Heart right ventricle (tissue), 16 donors: ENCODE measurements at regions not wholly inside any gene's neighbourhood (a gene's known extent, or its start where the extent isn't known, plus 50 kb on each side); places are given as distances from the start of the nearest gene placed in this dataset.

Experiments used
- ATAC-seq, 8 donors: fragments of 200-7000 bp; cut with Tn5 transposase; one replicate each; pipeline ENCODE4 v1.9.1; 2020; ENCODE audit warnings: mild to moderate bottlenecking in 8 of 8, moderate library complexity in 8 of 8, moderate number of reproducible peaks in 1 of 8
- DNase-seq, 2 donors: peaks; one replicate each; pipeline ENCODE4 v3.0.0-alpha.2; 2020
- H3K27ac ChIP-seq, 10 donors: fragments of 200-600 bp; sonication (generic) in 2 of 10; one replicate each; pipeline versions ENCODE4 v1.5.0 to v1.8.0; 2020 to 2022; ENCODE audit warnings: mild to moderate bottlenecking in 3 of 10
- H3K27me3 ChIP-seq, 7 donors: fragments of 200-600 bp; one replicate each; pipeline ENCODE4 v1.8.0; 2021 to 2022; ENCODE audit warnings: mild to moderate bottlenecking in 2 of 7
- H3K36me3 ChIP-seq, 9 donors: fragments of 200-600 bp; sonication (generic) in 1 of 9; one replicate each; pipeline versions ENCODE4 v1.5.0 to v1.8.0; 2020 to 2022; ENCODE audit warnings: mild to moderate bottlenecking in 2 of 9
- H3K4me1 ChIP-seq, 9 donors: fragments of 200-600 bp; sonication (generic) in 1 of 9; one replicate each; pipeline versions ENCODE4 v1.5.0 to v1.8.0; 2020 to 2022; ENCODE audit warnings: mild to moderate bottlenecking in 4 of 9
- H3K4me3 ChIP-seq, 10 donors: fragments of 200-600 bp; sonication (generic) in 2 of 10; one replicate each; pipeline versions ENCODE4 v1.5.0 to v1.8.0; 2020 to 2022; ENCODE audit warnings: mild to moderate bottlenecking in 7 of 10, moderate library complexity in 2 of 10
- H3K9me3 ChIP-seq, 11 donors: fragments of 200-600 bp in 10 of 11; sonication (generic) in 2 of 11; one replicate each; pipeline versions ENCODE4 v1.5.0 to v1.8.0; 2013 to 2022; ENCODE audit warnings: mild to moderate bottlenecking in 2 of 11, control low read depth in 1 of 11, moderate library complexity in 1 of 11
- WGBS, 2 donors: extraction: QIAGEN DNeasy Blood & Tissue Kit; methylation state at CpG; one replicate each; pipeline ENCODE4 v1.1.7; 2013; ENCODE audit warnings: inconsistent platforms in 1 of 2; 5-methylcytosine and 5-hydroxymethylcytosine counted together
- intact Hi-C, 10 donors: fragments of 100-400 bp; cut with DNase I; formaldehyde crosslinking; loops; one replicate each; pipeline versions ENCODE4 v1.11.1 to v1.14.2; 2022
- TF ChIP-seq, protein P1 (sequence below), 9 donors: fragments of 200-600 bp; sonication (generic) in 2 of 9; IDR thresholded peaks; one replicate each; pipeline versions ENCODE4 v1.5.0 to v1.8.0; 2021 to 2022; ENCODE audit warnings: antibody characterized with exemption in 9 of 9, mild to moderate bottlenecking in 5 of 9, moderate library complexity in 1 of 9
- donor health status: Arrhythmogenic right ventricular cardiomyopathy.
- donor health status: ischemic (EF 13 %, LVEDD 7.1; RV severe dilation, severe dysfunction).
- donor health status: healthy with polysubstance abuse.
- donor health status: DM: no; HTN: yes; CAD: no.
- donor health status: DM: no; HTN: no; CAD: no.
- donor health status: ischemic (EF 25% LVEDD 6.9; RV normal size, moderate dysfunction).
- donor health status: ischemic (EF 25% LVEDD 5.7; RV mildly dilated, moderate dysfunction).
- donor health status: healthy.
- donor health status: DM: yes; HTN: yes; CAD: no.
- donor health status: Ischemic cardiomyopathy.
- donor health status: ischemic (EF 35%, LVEDD 5.7; RV mildly dilated, moderate dysfunction).
- donor health status: nonischemic (EF 11% LVEDD 7.7; RV severe dilation, severe dysfunction).
- donor health status: DM: yes; HTN: yes; CAD: no.
- donor health status: PGD.
- donor health status: ischemic (EF 29% LVEDD 5.4; RV normal size, mild dysfunction).
- donor health status: nonischemic (EF 23%, LVEDD 6.1; RV moderate dilation, normal function).

DNA sequence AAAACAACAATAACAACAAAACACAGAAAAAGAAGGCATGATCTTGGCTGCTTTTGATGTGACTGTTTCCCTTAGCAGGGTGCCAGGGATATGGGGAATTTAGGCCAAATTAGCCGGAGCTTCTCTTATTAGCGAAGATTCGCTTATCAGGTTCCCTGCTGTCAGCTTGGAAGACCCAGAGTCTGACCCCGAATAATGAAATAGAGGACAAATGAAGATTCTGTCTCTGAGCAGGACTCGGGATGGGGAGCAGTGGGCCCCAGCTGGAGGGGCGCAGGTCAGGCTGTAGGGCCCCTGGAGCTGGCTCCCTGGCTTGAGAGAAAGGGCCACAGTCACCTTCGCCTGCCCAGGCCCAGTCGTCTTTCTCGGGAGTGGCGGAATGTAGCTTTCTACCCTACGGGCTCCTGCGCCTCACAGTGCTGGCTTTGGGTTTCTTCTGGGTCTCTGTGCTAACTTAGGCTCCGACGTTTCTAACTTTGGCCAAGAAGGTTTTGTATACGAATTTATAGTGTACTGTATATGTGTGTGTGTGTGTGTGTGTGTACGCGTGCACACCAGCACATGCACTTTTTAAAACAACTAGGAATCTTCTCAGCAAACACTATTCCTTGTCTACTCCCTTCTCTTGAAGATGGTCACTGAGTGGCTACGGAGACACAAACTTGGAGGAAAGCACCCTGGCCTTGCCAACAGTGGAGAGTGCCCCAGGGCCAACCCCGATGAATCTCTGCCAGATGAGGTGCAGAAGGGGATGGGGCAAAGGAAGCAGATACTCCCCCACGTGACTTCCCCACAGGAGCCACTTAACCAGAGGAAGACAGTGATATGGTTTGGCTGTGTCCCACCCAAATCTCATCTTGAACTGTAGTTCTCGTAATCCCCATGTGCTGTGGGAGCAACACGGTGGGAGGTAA is 195.6 kb upstream of the COPS8 start:
- TF ChIP-seq, protein P1, sequence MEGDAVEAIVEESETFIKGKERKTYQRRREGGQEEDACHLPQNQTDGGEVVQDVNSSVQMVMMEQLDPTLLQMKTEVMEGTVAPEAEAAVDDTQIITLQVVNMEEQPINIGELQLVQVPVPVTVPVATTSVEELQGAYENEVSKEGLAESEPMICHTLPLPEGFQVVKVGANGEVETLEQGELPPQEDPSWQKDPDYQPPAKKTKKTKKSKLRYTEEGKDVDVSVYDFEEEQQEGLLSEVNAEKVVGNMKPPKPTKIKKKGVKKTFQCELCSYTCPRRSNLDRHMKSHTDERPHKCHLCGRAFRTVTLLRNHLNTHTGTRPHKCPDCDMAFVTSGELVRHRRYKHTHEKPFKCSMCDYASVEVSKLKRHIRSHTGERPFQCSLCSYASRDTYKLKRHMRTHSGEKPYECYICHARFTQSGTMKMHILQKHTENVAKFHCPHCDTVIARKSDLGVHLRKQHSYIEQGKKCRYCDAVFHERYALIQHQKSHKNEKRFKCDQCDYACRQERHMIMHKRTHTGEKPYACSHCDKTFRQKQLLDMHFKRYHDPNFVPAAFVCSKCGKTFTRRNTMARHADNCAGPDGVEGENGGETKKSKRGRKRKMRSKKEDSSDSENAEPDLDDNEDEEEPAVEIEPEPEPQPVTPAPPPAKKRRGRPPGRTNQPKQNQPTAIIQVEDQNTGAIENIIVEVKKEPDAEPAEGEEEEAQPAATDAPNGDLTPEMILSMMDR (IDR thresholded peaks at IDR 0.05): no peak
- no peak for DNase-seq
- intact Hi-C loops: no loop called here
- 91 to 93% methylated on average over 22 of the region's 22 CpGs for WGBS, 2 donors
- ATAC-seq: no peak
- H3K27ac ChIP-seq: peak overlapping the region in 3 of 10 donors; percentile 32 to 75 (median 34)
- H3K4me3 ChIP-seq: no peak overlapping the region
- no peaks in the 10 kb centered on the region for H3K36me3 ChIP-seq
- peaks cover 0 to 6% (median 0%) of the 10 kb centered on the region in 11 donors for H3K9me3 ChIP-seq
- H3K4me1 ChIP-seq: peaks cover 0 to 27% (median 20%) of the 10 kb centered on the region in 9 donors
- H3K27me3 ChIP-seq: no peaks in the 10 kb centered on the region

DNA sequence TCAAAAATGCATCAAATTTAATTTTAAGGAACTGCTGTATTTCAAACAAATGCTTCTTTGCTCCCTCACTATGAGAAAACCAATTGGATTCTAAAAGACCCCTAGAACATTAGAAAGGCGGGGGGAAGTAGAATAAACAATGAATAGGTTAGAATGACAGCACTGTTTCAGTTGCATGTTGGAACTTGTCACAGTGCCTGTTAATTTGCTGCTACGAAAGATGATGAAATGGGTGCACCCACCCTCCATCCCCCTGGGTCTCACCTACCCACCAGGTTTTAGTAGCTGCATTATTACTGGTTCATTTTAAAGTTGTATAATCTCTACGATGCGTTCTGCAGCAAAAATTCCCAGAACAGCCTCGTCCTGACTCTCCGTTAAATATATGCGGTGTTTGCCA is 193.0 kb upstream of the COPS8 start:
- TF ChIP-seq, protein P1 (IDR thresholded peaks at IDR 0.05): no peak
- H3K36me3 ChIP-seq: no peaks in the 10 kb centered on the region
- H3K27me3 ChIP-seq: no peaks in the 10 kb centered on the region
- peaks cover 0 to 6% (median 0%) of the 10 kb centered on the region in 11 donors for H3K9me3 ChIP-seq
- DNase-seq (no peak), ATAC-seq (no peak)
- no peak overlapping the region for H3K27ac ChIP-seq
- H3K4me1 ChIP-seq: peaks cover 0 to 19% (median 14%) of the 10 kb centered on the region in 9 donors
- H3K4me3 ChIP-seq: no peak overlapping the region
- WGBS, 2 donors: 81 to 84% methylated on average over 7 of the region's 7 CpGs
- intact Hi-C loops: no loop called here

DNA sequence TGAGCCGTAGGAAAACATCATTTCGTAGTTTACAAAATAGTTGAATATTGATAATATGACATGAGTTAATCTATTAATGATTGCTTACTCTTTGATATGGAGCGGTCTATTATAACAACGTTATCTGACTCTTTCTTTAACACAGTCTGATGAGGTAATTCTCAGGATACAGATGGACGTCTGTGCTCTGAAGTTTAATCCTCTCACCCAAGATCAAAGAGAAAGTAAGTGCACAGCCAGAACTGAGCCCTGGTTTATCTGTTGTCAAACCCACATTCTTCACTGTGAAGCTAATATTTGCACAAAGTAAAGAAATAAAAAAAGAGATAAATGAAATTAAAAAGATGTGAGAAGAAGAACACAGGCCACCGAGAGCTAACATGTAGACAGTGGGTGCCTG is 190.9 kb upstream of the COPS8 start:
- Histone ChIP-seq H3K27ac (no peak overlapping the region), H3K9me3 (peaks cover 0 to 6% (median 0%) of the 10 kb centered on the region in 11 donors)
- WGBS, 2 donors: 86% methylated on average over 6 of the region's 6 CpGs

DNA sequence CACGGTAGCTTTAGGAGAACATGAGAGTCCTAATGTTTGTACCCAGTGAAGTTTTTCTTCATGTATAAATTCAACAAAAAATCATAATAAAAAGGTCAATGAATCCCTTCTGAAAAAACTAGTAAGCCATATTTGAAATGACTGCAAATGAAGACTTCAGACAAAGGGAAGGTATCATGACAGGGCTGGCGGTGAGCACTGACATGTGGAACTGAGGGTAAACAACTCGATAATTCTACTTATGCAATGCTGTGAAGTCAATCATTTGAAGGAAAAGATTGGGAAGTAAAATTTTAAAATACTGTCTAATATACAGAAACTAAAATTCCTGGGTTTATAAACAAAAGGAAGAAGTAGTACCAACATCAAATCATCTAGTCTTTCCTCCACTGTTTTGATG is 190.2 kb upstream of the COPS8 start:
- ATAC-seq: no peak
- WGBS, 2 donors: 97 to 98% methylated on average over 3 of the region's 3 CpGs
- TF ChIP-seq, protein P1 (IDR thresholded peaks at IDR 0.05): no peak

More for the DNA sequence above, 190.9 kb upstream of the COPS8 start:
- H3K4me3 ChIP-seq: no peak overlapping the region
- no peak for DNase-seq
- TF ChIP-seq, protein P1 (IDR thresholded peaks at IDR 0.05): no peak
- H3K36me3 ChIP-seq: no peaks in the 10 kb centered on the region
- H3K4me1 ChIP-seq: no peaks in the 10 kb centered on the region
- peaks cover 0 to 6% (median 0%) of the 10 kb centered on the region in 7 donors for H3K27me3 ChIP-seq
- no peak for ATAC-seq
- intact Hi-C loops: no loop called here

More for the DNA sequence above, 190.2 kb upstream of the COPS8 start:
- no peaks in the 10 kb centered on the region for H3K4me1 ChIP-seq
- intact Hi-C loops: no loop called here
- H3K27ac ChIP-seq: no peak overlapping the region
- H3K4me3 ChIP-seq: no peak overlapping the region
- H3K9me3 ChIP-seq: peaks cover 0 to 3% (median 0%) of the 10 kb centered on the region in 11 donors
- peaks cover 0 to 13% (median 0%) of the 10 kb centered on the region in 7 donors for H3K27me3 ChIP-seq
- no peak for DNase-seq
- H3K36me3 ChIP-seq: no peaks in the 10 kb centered on the region
